Limb (tissue), 2 donors: ENCODE measurements at regions not wholly inside any gene's neighbourhood (a gene's known extent, or its start where the extent isn't known, plus 50 kb on each side); places are given as distances from the start of the nearest gene placed in this dataset.

Source experiments
- DNase-seq, 2 donors: peaks; one replicate each; pipeline ENCODE4 v3.0.0-alpha.2; 2016; ENCODE audit errors: extremely low spot score in 2 of 2

DNA sequence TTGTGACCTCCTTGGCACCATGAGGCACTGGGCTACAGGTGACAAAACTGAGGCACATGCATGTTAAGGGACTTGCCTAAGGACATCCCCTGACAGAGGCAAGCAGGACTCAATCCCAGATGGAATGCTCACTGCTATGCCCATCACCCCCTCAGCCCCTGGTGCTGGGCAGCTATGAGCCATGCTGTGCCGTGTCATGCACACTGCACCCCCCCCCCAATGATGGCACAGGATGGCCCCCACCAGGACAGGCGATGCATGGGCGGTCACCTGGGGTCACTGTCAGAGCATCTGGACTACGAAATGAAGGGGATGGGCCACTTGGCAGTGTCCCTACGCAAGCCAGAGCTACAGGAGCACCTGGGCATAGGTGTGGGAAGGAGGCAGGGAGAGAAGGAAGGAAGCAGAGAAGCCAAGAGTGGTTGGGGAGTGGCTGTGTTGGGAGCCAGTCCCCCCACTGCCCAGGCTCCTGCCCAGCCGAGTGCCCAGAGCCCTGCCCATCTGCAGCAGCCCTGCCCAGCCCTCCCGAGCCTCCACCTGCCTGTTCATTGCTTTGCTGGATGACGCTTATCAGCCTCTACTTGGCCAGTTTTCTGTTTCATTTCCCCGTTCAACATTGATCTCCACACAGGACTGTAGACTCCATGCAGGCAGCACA, 84.9 kb upstream of the DIO3 start:
- peak in 1 of 2 donors; percentile 19 for DNase-seq

DNA sequence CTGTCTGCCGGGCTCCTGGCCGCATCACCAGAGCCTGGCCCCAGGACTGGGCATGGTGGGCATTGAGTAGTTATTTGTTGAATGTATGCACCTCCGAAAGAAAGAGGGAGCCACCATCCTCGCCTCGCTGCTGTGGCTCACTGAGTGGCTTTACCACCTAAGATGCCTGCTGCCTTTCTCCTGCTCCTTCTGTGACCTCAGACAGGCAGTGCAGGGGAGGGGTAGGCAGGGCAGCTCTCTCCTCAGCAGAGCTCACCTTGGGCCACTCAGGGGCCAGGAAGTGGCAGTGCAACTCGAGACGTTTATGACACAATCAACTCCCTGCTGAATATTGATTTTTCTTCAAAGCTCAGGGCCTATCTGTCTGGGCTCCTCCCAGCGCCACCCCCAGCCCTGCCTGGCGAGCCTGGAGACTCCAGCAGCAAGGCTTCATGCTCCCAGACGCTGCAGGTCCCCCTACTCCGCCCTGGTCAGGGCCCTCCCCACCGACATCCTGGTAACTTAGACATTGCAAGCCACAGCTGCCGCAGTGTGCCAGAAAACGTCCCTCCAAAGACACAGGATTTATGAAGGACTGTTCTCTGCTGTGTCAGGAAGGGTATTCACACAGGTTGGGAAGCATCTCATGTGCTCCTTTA, 84.3 kb upstream of the DIO3 start:
- peak in 1 of 2 donors; percentile 31 for DNase-seq

DNA sequence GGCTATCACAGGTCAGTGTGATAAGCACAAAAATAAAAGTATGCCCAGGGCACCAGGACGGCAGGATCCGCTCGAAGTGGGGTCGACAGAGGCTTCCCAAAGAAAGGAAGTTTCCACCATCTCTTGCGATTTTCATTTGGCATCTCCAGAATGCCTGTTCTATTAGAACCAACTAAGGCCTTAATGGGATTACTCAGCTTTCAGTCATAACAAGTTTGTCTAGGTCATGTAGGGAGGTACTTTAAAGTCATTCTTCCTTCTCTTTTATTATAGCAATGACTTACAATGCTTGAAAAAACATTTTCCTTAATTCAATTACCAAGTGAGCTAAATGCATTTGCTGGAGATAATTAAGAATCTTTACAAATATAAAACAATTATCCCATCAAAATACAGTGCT, 83.6 kb upstream of the DIO3 start:
- no peak for DNase-seq

DNA sequence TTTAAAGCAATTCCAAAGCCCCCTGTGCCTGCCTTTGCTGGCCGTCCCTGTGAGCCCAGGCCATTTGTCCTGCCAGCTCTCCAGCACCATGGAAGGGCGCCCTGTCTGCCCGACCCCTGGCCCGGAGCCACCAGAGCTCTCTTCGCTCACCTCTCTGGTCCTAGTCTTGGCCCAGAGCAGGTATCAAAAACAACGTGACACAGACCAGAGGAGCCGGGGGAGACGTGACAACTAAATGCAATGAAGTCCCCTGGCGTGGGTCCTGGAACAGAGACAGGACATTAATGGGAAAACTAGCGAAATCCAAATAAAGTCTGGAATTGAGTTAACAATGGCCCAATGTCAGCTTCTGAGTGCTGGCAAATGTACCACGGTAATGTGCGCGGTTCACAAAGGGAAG, 83.2 kb upstream of the DIO3 start:
- peak in 1 of 2 donors; percentile 17 for DNase-seq

DNA sequence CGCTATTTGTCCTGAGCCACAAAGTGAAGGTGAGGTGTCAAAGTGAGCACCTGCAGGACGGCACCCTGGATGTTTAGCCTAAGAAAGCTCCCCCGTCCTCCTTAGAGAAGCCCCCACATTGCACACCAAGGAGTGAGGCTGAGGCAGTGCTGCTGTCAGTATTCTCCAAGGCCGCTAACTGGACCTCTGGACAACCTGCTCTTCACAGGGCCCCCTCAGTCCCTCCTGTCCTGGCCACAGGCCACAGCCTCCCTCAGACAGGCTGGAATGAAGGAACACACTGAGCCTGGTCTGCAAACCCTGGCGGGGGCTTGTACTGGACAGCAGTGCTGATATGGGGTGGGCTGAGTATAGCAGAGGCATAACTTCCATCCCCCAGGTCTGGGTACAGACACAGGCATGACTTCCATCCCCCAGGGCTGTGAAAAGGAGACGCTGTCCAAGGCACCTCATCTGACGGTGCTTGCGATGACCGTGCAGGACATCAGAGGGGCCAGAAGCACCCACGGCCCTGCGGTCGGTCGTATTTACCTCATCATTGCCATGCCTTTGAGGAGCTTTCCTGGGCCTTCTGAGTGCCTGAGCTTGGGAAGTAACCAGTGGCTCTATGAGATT, 82.4 kb upstream of the DIO3 start:
- peak in 1 of 2 donors; percentile 6 for DNase-seq

DNA sequence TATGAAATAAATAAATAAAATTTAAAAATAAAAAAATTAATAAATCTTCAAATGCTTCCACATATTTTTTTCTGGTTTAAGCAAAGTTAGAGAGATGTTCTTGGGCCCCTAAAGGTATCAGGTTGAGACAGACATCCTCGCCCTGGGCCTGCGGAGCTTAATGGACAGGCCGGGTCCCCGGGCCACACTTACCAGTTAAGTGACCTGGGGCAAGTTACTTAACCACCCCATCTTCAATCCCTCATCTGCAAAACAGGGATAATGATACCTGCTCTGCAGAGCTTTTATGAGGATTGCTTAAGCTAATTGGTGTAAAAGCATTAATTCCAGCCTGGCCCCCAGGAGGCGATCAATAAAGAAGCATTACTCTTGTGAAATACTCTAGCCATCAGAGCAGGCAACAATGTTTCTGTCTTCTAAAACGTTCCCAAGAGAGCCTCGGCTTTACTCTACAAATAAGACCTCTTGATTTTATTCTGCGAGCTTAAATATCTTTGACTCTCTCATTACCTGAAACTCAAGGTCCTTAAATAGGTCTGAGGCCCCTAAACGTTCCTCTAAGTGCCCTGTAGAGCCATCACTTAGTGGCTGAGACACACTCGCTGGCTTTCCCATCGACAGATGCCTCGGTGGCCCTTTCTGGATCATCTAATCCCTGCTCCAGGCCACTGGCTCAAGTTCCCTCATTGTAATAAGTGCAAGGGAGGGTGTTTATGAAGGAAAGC, 81.1 kb upstream of the DIO3 start:
- DNase-seq = peak in 1 of 2 donors; percentile 3

DNA sequence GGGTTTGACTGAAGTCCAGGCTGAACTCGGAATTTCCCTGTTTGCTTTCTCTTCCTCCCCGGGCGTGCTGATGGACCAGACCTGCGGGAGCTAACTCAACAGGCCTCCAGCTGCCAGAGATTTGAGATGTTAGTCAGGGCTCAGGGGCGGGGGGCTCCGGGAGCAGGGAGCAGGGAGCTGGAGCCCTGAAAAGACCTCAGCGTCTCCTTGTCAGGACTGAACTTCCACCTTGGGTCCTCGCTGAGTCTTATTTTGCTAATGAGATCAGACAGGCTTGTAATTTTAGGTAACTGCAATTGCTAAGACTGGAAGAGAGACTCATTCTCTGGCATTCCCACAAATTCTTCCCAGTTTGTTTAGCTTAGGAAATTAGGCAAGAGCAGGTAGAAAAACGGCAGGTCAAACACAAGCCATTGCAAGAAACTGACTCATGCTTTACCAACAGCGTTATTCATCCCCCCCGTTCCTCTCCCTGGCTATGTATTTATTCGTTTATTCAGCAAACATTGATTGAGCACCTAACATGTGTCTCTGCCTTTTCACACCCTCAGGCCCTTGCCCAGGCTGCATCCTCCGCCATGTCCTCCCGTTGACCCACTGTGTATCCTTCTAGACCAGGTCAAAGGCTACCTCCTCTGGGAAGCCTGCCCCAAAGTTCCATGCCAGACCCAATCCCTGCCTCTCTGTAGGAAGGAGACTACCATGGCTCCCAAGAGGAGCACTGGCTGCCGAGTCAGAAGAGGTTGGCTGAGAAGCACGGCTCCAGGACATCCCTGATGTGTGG, 80.4 kb upstream of the DIO3 start:
- peak in 1 of 2 donors; percentile 33 for DNase-seq

DNA sequence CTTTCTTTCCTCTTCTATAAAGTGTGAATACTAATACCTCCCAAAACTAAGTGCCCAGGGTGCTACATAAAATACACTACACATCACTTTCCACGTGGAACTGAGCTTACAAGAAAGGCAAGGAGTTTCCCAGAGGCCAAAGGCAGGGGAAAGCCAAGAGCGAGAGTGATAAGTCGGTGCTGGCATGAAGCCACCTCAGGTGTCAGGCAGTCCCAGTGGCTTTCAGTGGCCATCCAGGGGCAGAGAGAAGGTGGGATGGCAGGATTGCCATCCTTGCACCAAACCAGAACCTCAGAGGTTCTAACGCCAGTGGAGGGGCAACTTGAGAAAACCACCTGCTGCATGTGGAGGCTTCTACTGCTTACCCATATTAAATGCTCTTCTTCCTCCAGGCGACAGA, 79.7 kb upstream of the DIO3 start:
- DNase-seq = peak in 1 of 2 donors; percentile 20

DNA sequence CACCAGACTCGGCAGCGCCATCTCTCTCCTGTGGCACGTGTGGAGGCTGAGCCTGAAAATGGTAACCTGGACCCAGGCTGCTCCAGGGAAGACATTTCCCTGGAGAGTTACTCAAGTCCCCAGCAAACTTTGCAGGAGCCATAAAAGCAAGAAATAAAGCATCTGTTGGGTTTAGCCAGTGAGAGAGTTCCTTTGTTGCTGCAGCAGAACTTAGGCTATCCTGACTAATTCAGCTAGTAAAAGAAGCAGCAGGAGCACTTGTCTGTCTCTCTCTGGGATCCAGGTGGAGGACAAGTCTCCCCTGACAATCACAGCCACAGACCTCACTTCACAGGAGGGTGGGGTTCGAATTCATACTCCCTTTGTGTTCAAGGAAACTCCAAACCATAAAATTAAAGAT, 79.2 kb upstream of the DIO3 start:
- no peak for DNase-seq

DNA sequence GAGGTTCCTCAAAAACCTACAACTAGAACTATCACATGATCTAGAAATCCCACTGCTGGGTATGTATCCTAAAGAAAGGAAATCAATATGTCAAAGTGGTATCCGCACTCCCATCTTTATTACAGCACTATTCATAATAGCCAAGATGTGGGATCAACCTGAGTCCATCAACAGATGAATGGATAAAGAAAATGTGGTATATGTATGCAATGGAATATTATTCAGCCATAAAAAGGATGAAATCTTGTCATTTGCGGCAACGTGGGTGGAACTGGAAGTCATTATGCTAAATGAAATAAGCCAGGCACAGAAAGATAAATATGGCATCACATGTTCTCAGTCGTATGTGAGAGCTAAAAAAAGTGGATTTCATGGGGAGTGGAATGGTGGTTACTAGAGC, 77.5 kb upstream of the DIO3 start:
- no peak for DNase-seq

DNA sequence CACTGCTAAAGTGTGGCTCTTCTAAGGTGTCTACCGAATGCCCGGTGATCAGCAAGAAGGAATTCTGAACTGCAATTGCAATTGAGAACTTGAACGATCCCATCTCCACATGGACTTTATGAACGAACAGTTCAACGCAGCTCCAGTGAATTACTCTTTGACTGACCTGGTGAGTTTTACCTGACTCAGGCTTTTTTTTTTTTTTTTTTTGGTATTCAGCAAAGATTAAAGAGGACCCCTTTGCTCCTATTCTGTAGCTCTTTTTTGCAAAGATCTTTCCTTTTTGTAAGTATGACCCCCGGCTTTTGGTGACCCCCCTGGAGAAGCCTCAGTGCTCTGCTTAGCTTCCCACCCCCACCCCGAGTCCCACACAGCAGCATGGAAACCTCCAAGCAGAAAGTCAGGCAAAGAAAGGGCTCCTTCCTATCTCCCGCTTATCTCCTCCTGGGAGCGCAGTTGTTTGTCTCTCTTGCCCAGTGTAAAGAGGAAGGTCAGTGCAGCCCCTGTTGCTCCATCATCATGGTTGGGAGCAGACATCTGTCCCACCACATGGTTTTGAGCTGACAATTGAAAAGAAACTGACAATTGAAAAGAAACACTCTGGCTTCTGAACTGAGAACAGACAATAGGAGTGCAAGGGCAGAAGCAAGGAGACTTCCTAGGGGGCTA, 72.1 kb upstream of the DIO3 start:
- peak in 1 of 2 donors; percentile 1 for DNase-seq

DNA sequence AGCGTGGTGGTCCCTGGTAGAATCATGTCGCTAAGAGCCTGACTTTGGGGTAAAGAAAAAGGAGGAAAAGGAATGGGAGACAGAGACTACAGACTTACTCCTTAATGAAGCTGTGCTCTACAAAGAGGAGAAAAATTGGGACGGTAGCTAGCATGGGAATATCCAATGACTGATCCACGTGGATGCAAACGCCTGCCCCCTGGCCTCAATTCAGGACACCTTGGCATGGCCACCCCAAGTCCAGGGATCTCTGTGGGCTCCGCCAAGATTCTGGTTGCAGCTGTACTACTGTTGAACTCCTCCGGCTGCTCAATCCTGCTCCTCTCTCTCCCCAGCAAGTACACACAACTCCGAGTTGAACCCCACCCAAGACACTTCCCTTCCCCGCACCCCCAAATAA, 70.5 kb upstream of the DIO3 start:
- no peak for DNase-seq

DNA sequence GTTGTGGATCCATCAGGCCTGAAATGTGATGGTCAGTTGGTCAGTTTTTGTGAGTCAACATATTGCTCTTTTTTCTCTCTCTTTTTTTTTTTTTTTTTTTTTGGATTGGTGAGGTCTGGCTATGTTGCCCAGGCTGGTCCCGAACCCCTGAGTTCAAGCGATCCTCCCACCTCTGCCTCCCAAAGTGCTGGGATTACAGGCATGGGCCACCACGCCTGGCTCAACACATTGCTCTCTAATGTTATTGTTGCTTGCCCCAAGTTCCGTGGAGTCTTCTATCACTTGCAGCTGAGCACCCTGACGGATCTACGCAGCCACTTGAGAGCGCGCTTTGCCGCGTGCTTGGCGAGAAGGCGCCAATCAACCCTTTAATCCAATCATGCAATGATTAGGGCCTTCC, 69.5 kb upstream of the DIO3 start:
- peak in 1 of 2 donors; percentile 6 for DNase-seq

DNA sequence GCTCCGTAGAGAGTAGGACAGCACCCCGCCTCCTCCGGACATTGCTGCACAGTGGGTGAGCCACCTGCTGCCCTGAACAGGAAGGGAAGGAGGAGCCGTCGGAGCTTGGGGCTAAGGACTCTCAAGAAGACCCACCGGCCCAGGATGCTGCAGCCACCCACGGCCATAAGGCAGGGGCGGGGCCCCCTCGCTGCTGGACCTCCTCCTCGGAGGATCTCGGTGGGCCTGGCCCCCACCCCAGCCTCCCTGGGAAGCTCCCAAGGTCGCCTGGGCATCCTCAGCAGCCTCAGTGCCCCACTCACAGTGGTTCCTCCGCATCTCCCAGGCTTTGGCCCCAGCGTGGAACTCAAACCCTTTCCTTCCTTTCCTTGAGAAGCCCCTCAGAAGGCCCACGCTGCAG, 68.6 kb upstream of the DIO3 start:
- peak in 1 of 2 donors; percentile 14 for DNase-seq

DNA sequence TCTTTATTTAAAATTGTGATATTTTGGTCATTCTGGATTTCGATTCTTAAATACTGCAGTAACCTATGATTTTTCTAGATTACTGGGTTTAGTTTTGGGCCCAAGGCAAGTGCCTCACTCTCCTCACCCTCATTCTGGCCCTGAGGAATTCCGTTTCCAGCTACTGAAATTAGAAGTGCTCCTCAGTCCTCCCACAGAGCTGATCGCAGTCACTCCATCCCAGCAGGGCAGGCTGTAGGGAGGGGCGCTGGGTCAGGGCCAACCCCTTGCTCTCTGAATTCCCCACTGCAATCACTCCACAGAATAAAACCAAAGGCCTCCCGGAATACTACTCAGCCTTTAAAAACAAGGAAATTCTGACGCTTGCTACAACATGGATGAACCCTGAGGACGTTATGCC, 66.5 kb upstream of the DIO3 start:
- DNase-seq = peak in 1 of 2 donors; percentile 12

DNA sequence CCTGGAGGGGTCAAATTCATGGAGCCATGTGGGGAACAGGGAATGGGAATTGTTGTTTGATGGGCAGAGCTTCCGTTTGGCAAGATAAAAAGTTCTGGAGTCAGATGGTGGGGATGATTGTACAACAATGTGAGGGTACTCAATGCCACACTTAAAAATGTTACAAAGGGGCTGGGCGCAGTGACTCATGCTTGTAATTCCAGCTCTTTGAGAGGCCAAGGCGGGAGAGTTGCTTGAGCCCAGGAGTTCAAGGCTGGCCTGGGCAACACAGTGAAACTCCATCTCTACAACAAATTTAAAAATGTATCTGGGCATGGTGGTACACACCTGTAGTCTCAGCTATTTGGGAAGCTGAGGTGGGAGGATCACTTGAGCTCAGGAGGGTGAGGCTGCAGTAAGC, 66.0 kb upstream of the DIO3 start:
- no peak for DNase-seq

DNA sequence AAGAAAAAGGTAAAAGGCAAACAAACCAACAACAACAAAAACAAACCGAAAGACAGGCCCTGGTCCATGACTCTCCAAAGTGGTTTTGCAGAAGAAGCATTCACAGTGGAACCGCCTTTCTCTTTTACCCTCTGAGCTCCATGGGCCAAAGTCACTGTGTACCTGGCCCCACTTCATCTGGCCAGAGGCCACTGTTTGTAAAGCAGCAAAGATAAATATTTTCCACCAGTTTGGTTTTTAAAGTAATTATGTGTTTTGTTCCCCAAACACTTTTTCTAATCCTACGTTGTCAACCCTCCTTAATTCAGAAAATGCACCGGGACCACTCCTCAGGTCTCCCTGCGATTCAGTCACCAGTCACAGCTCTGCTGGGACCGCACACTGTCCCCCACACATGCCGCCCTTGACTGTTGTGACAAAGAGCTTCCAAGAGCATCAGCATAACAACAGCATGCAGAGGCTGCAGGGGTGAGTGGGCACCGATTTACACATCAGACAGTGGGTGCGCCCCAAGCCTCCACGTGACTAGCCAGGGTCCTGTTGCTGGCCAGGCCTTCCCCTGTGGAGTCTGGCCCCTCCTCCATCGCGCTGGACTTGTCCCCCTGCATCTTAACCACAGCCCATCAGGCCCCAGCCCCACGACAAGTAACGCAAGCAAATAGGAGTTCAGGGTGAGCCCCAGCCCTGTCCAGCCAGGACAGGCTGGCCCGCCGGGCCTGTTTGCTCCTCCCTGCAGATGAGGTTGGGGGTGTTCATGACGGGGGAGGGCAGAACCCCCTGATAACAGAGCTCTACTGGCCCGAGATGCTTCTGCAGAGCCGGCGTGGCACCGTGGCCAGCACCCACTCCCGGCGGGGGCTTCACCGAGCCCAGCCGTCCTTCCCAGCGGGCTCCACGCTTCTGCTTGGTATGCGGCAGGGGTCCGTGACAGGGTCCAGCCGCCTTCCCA, 65.2 kb upstream of the DIO3 start:
- DNase-seq = peak in 1 of 2 donors; percentile 35

DNA sequence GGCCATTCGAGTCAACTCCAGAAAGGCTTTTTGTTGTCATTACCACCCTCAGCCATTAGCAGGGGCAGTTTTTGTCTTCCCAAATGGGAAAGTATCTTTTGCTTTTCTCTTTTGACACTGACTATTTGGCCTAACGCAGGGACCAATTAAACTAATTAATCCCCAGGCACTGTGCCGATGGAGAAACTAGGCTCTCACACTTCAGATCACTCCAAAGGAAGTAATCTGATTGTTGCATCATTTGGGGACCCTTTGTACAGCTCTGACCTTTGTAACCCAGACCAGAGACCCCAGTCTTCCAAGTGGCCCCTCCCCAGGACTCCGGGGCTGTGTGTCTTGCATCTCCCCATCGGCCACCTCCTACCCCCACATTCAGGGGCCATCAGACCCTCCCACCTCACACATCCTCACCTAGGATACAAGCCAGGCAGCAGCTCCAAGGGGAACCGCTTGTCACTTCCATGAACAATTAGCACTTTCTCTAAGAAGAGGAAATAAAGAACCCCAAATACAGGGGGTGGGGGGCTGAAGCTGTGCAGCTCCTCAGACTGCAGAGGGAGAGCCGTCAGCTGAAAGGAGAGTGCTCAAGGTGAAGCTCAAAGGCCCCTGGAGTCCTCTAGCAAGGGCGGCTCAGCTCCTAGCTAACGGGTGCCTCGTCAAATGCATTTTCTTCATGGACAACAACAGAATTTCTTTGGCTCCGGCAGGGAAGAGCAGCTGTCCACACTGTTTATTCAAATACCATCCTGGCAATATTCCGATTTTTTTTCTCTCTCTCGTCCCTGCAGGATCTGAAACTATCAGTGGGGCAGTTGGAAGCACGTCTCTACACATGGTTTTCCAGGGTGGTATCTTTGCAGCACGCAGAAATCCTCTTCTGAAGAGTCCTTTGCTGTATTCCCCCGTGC, 64.3 kb upstream of the DIO3 start:
- peak in 1 of 2 donors; percentile 21 for DNase-seq
